GM12878 (cell line): ENCODE measurements at regions not wholly inside any gene's neighbourhood (a gene's known extent, or its start where the extent isn't known, plus 50 kb on each side); places are given as distances from the start of the nearest gene placed in this dataset.

Experiments used
- ATAC-seq: fragments of 200-7000 bp; cut with Tn5 transposase; 3 replicates; pipeline ENCODE4 v1.9.1; 2020; ENCODE audit warnings: mild to moderate bottlenecking, moderate library complexity
- BruUV-seq: library from RNA; stranded (reverse); fragments of 400-500 nt; replicated peaks from 2 replicates; lab custom pipeline; 2021; lab: Mats Ljungman, UMichigan
- CTCF ChIA-PET: fragments of 300-600 bp; sonication (Branson Sonifier 250); formaldehyde crosslinking; extraction: SDS; loops from one replicate; lab custom pipeline; 2021; ENCODE audit warnings: inconsistent platforms; lab: Yijun Ruan, JAX
- POLR2A ChIA-PET: fragments of 350-600 bp; formaldehyde crosslinking; extraction: SDS; loops from one replicate; lab custom pipeline; 2021; ENCODE audit warnings: inconsistent platforms; lab: Charles Lee
- RAD21 ChIA-PET: fragments of 300-600 bp; sonication (Branson Sonifier 250); formaldehyde crosslinking; loops from one replicate; lab custom pipeline; 2023; ENCODE audit warnings: antibody characterized with exemption; ENCODE audit not compliant: unreplicated experiment; lab: Charles Lee
- SMC1A ChIA-PET: fragments of 300-600 bp; sonication (Branson Sonifier 250); formaldehyde crosslinking; loops from one replicate; lab custom pipeline; 2023; ENCODE audit not compliant: unreplicated experiment, uncharacterized antibody; lab: Charles Lee
- DNase-seq: peaks from one replicate; pipeline ENCODE4 v3.0.0-alpha.2; 2011; ENCODE audit warnings: low read depth, low spot score
- FAIRE-seq: peaks from 3 replicates; lab custom pipeline; 2011; peaks lifted over from hg19 to GRCh38; lab: Jason Lieb, UNC
- H2AFZ ChIP-seq: 2 replicates; pipeline ENCODE4 v1.6.0; 2011; ENCODE audit warnings: low read depth, low read length, control low read depth; ENCODE audit not compliant: control insufficient read depth
- H3K27ac ChIP-seq: 2 replicates; pipeline ENCODE4 v1.5.1; 2011; ENCODE audit warnings: control low read depth; ENCODE audit not compliant: control insufficient read depth, insufficient read depth
- H3K27me3 ChIP-seq, 2 experiments: replicated peaks in 1 of 2; 2 replicates each; pipeline versions ENCODE4 v1.6.0 to v1.6.1; 2011; ENCODE audit warnings: low read length in 1 of 2; ENCODE audit not compliant: control insufficient read depth in 2 of 2, insufficient read depth in 2 of 2
- H3K36me3 ChIP-seq, 2 experiments: 2 replicates each; pipeline ENCODE4 v1.5.1; 2011; ENCODE audit warnings: low read length in 1 of 2; ENCODE audit not compliant: control insufficient read depth in 2 of 2, insufficient read depth in 2 of 2
- H3K4me1 ChIP-seq: 2 replicates; pipeline ENCODE4 v1.6.1; 2011; ENCODE audit warnings: mild to moderate bottlenecking, low read length, moderate library complexity, mixed read lengths; ENCODE audit not compliant: control insufficient read depth, insufficient read depth
- H3K4me2 ChIP-seq: 2 replicates; pipeline ENCODE4 v1.6.0; 2011; ENCODE audit warnings: control low read depth; ENCODE audit not compliant: control insufficient read depth, insufficient read depth
- H3K4me3 ChIP-seq: fragments of 200-600 bp; sonication (generic); 2 replicates; pipeline ENCODE4 v1.5.1; 2016
- H3K79me2 ChIP-seq: 2 replicates; pipeline ENCODE4 v1.6.0; 2011; ENCODE audit warnings: low read length; ENCODE audit not compliant: control insufficient read depth, insufficient read depth
- H3K9ac ChIP-seq: 2 replicates; pipeline ENCODE4 v1.8.0; 2011; ENCODE audit warnings: low read length, control low read depth, mixed read lengths; ENCODE audit not compliant: control insufficient read depth, insufficient read depth
- H3K9me3 ChIP-seq: replicated peaks from 3 replicates; pipeline ENCODE4 v1.5.1; 2011; ENCODE audit warnings: mild to moderate bottlenecking, low read length; ENCODE audit not compliant: control insufficient read depth, insufficient read depth
- H4K20me1 ChIP-seq: 2 replicates; pipeline ENCODE4 v1.6.0; 2011; ENCODE audit not compliant: control insufficient read depth, insufficient read depth
- ATF3 ChIP-seq: IDR thresholded peaks from 2 replicates; pipeline ENCODE4 v1.6.1; 2011; ENCODE audit warnings: low read depth, mild to moderate bottlenecking, low read length, moderate library complexity, borderline replicate concordance; ENCODE audit errors: extremely low read depth
- CHD1 ChIP-seq: IDR thresholded peaks from 2 replicates; pipeline ENCODE4 v1.6.1; 2012; ENCODE audit warnings: low read depth, low read length, improper control_type of control experiment
- CREB1 ChIP-seq: IDR thresholded peaks from 2 replicates; pipeline ENCODE4 v1.6.1; 2012; ENCODE audit warnings: low read depth, mild to moderate bottlenecking, inconsistent platforms
- E4F1 ChIP-seq: fragments of 450-650 bp; IDR thresholded peaks from 2 replicates; pipeline ENCODE4 v1.6.1; 2018; ENCODE audit warnings: borderline replicate concordance, mild to moderate bottlenecking; ENCODE audit not compliant: partially characterized antibody
- EP300 ChIP-seq, 2 experiments: fragments of 150-350 bp in 1 of 2; IDR thresholded peaks; 2 replicates each; pipeline ENCODE4 v1.6.1; 2011 to 2012; ENCODE audit warnings: low read depth in 2 of 2, low read length in 2 of 2, borderline replicate concordance in 1 of 2, improper control_type of control experiment in 1 of 2, inconsistent platforms in 1 of 2; ENCODE audit not compliant: control insufficient read depth in 1 of 2
- ESRRA ChIP-seq: IDR thresholded peaks from 2 replicates; pipeline ENCODE4 v1.6.1; 2012; ENCODE audit warnings: mild to moderate bottlenecking, low read length, improper control_type of control experiment
- RAD51 ChIP-seq: fragments of 450-650 bp; IDR thresholded peaks from 2 replicates; pipeline ENCODE4 v1.6.1; 2016; ENCODE audit warnings: moderate library complexity, mild to moderate bottlenecking, inconsistent platforms
- TCF7 ChIP-seq: IDR thresholded peaks from 2 replicates; pipeline ENCODE4 v1.6.1; 2014; ENCODE audit warnings: antibody characterized with exemption, borderline replicate concordance
- ZBTB33 ChIP-seq: fragments of 450-650 bp; IDR thresholded peaks from 2 replicates; pipeline ENCODE4 v1.6.1; 2017; ENCODE audit warnings: mild to moderate bottlenecking
- ZNF217 ChIP-seq: fragments of 450-650 bp; IDR thresholded peaks from 2 replicates; pipeline ENCODE4 v1.6.1; 2017; ENCODE audit warnings: antibody characterized with exemption, mild to moderate bottlenecking
- ZNF24 ChIP-seq: fragments of 450-650 bp; IDR thresholded peaks from 2 replicates; pipeline ENCODE4 v1.6.1; 2017; ENCODE audit warnings: antibody characterized with exemption, mild to moderate bottlenecking
- ZNF592 ChIP-seq: fragments of 450-650 bp; IDR thresholded peaks from 2 replicates; pipeline ENCODE4 v1.6.1; 2017; ENCODE audit warnings: mild to moderate bottlenecking, moderate library complexity
- WGBS: methylation state at CpG from one replicate; pipeline ENCODE4 v1.1.6; 2016; ENCODE audit warnings: low lambda C conversion rate; ENCODE audit not compliant: insufficient replicate concordance, insufficient coverage; ENCODE audit errors: missing lambda C conversion rate; 5-methylcytosine and 5-hydroxymethylcytosine counted together
- in situ Hi-C: fragments of 300-500 bp; cut with MboI; formaldehyde crosslinking; loops from 9 replicates; pipeline ENCODE4 v1.14.3; 2018; ENCODE audit warnings: mixed read lengths
- intact Hi-C: fragments of 100-400 bp; cut with micrococcal nuclease; formaldehyde crosslinking; loops from one replicate; pipeline ENCODE4 v1.14.2; 2022; ENCODE audit not compliant: unreplicated experiment

- TF ChIP-seq ZNF592 (no peak), ZNF217 (no peak), ZNF24 (no peak), RAD51 (no peak), TCF7 (no peak), CHD1 (no peak)
These were observed 513.5 kb downstream of the DMAC1 start (continued) for GRCh38 chr9:7286101-7286500.

GRCh38 chr9:7285199-7285598 lies 514.4 kb downstream of the DMAC1 start:
- in situ Hi-C loops: loop anchor here (25.0 kb wide), 1 partner anchor 502 kb away; the partner anchor contains the start of gene DMAC1
- TF ChIP-seq ATF3 (no peak), E4F1 (no peak), ZBTB33 (no peak), ESRRA (no peak), CREB1 (no peak), EP300 (IDR thresholded peaks at IDR 0.05; ENCODE audit: borderline replicate concordance in 1 of 2, control insufficient read depth in 1 of 2, low read depth in 2 of 2, low read length in 2 of 2) (no peak)

More at GRCh38 chr9:7285199-7285598, 514.4 kb downstream of the DMAC1 start:
- no peak for DNase-seq
- no peak overlapping the region for H3K27ac ChIP-seq
- FAIRE-seq: no peak
- CTCF ChIA-PET: interaction anchor here (0.5 to 1.1 kb wide), 2 partner anchors 9 to 11 kb away, joined by 3 read pairs; no protein-coding TSS in a partner anchor
- intact Hi-C loops: no loop called here
- RAD21 ChIA-PET: no interaction called here
- H3K4me3 ChIP-seq: no peak overlapping the region
- no peaks in the 10 kb centered on the region; the same call in 2 of the 3 replicates for H3K9me3 ChIP-seq
- H3K4me2 ChIP-seq: no peak overlapping the region
- no peaks in the 10 kb centered on the region for H4K20me1 ChIP-seq
- no peaks in the 10 kb centered on the region for H3K79me2 ChIP-seq
- BruUV-seq: no TSS peak
- no peak for ATAC-seq
- 13% methylated on average over 5 of the region's 5 CpGs for WGBS
- POLR2A ChIA-PET: no interaction called here
- no peak overlapping the region for H2AFZ ChIP-seq
- H3K27me3 ChIP-seq: no peaks in the 10 kb centered on the region
- SMC1A ChIA-PET: interaction anchor here (1.3 kb wide), 1 partner anchor 10 kb away, joined by 3 read pairs; no protein-coding TSS in a partner anchor
- no peaks in the 10 kb centered on the region; the same call in 1 of the 2 replicates for H3K4me1 ChIP-seq
- no peak overlapping the region for H3K9ac ChIP-seq
- no peaks in the 10 kb centered on the region for H3K36me3 ChIP-seq
